GM12875 (cell line): ENCODE measurements at regions not wholly inside any gene's neighbourhood (a gene's known extent, or its start where the extent isn't known, plus 50 kb on each side); places are given as distances from the start of the nearest gene placed in this dataset.

Source experiments
- H3K4me3 ChIP-seq: one replicate; pipeline ENCODE4 v1.5.1; 2011; ENCODE audit warnings: low read depth, low read length, control low read depth
- TF ChIP-seq, protein P1 (sequence below): IDR thresholded peaks from 2 replicates; pipeline ENCODE4 v1.5.1; 2011; ENCODE audit warnings: low read depth, mild to moderate bottlenecking, control low read depth, inconsistent platforms, low read length, moderate library complexity, borderline replicate concordance; ENCODE audit not compliant: insufficient read depth

- no peak overlapping the region for H3K4me3 ChIP-seq
- TF ChIP-seq, protein P1, sequence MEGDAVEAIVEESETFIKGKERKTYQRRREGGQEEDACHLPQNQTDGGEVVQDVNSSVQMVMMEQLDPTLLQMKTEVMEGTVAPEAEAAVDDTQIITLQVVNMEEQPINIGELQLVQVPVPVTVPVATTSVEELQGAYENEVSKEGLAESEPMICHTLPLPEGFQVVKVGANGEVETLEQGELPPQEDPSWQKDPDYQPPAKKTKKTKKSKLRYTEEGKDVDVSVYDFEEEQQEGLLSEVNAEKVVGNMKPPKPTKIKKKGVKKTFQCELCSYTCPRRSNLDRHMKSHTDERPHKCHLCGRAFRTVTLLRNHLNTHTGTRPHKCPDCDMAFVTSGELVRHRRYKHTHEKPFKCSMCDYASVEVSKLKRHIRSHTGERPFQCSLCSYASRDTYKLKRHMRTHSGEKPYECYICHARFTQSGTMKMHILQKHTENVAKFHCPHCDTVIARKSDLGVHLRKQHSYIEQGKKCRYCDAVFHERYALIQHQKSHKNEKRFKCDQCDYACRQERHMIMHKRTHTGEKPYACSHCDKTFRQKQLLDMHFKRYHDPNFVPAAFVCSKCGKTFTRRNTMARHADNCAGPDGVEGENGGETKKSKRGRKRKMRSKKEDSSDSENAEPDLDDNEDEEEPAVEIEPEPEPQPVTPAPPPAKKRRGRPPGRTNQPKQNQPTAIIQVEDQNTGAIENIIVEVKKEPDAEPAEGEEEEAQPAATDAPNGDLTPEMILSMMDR: no peak
Observed at GRCh38 chr11:92776676-92777075, 192.8 kb upstream of the MTNR1B start.

DNA sequence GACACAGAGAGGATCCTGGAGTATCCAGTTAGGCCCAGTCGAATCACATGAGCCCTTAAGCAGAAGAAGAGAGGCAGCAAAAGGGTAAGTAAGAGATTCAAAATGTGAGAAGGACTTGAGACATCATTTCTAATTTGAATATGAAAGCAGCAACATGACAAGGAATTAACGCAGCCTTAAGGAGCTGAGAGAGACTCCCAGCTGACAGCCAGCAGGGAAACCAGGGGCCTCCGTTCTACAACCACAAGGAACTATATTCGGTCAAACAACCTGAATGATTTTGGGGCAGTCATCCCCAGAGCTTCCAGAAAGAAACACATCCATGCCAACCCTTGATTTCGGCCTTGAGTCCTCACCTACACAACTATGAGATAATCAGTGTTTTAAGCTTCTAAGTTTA lies 189.7 kb upstream of the MTNR1B start:
- no peak overlapping the region for H3K4me3 ChIP-seq
- TF ChIP-seq, protein P1: no peak

- no peak overlapping the region for H3K4me3 ChIP-seq
Observed at GRCh38 chr11:92781151-92781550, 188.3 kb upstream of the MTNR1B start.

DNA sequence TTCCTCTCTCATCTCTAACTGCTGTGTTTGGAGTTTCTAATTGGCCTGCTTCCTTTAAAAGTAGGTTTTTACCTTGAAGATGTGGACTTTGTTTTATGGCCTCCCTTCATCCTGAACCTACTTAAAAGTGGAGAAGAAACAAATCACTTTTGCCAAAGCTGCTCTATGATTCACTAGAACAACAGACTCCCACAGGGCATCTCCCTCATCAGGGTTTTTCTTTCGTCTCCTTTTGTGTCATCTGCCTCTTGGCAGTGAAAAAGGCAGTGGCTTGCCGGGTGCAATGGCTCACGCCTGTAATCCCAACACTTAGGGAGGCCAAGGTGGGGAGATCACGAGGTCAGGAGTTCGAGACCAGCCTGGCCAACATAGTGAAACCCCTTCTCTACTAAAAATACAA lies 186.6 kb upstream of the MTNR1B start:
- TF ChIP-seq, protein P1: no peak
- no peak overlapping the region for H3K4me3 ChIP-seq

More at GRCh38 chr11:92781151-92781550, 188.3 kb upstream of the MTNR1B start:
- TF ChIP-seq, protein P1: no peak

GRCh38 chr11:92784331-92784730 lies 185.1 kb upstream of the MTNR1B start:
- TF ChIP-seq, protein P1: no peak
- H3K4me3 ChIP-seq: no peak overlapping the region

DNA sequence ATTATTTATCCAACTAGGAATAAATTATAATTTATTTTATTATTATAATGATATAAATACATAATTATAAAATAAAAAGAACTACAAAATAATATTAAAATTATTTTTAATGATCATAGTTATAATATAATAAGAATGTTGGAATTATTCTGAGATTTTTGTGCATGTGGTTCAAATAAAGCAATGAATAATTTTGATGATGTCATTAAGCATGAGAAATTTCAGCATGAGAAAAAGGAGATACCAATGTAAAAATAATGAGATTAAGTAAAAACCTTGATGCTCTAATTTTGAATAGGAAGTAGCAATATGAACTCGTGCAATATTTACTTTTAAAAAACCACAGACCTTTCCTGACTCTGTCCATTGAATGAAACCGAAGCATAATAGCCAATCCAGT lies 181.8 kb upstream of the MTNR1B start:
- TF ChIP-seq, protein P1: no peak
- H3K4me3 ChIP-seq: no peak overlapping the region

DNA sequence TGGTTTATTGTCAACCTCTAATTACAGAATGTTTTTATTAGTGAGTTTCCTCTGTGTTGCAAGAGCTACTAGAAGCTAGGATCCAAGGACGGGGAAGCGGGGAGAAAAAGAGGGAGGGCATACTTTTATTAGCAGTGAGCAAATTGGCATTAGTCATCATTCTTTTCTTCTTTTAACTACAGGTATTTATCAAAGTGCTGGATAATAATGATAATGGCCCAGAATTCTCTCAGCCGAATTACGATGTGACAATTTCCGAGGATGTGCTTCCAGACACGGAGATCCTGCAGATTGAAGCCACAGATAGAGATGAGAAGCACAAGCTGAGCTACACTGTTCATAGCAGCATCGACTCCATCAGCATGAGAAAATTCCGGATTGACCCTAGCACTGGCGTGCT lies 179.7 kb upstream of the MTNR1B start:
- TF ChIP-seq, protein P1: no peak

More for the DNA sequence above, 179.7 kb upstream of the MTNR1B start:
- H3K4me3 ChIP-seq: no peak overlapping the region
